ENCODE measurements at regions not wholly inside any gene's neighbourhood (a gene's known extent, or its start where the extent isn't known, plus 50 kb on each side); places are given as distances from the start of the nearest gene placed in this dataset.
"Not testable (repeated sequence)": the region's sequence is repeated elsewhere in the genome, so short reads cannot be mapped to it uniquely, and the experiment has no call there.

DNA sequence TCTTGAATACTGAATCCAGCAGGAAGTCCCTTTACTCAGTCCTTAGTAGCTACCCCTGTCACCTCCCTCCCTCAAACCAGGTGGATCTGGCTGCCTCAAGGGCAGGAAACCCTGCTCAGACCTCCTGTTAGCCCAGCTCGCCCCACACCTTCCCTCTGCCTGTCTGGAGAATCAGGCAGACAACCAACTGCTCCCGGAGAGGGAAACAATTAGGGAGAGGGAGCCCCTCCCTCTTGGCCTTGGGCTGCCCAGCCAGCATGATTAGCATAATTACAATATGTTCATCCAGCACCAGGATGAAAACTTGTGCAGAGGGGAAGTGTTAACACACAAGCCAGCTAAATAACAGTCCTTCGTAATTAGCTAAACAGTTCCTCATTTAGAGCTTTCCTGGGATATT is 185.5 kb downstream of the C1D start:
- no peak for DNase-seq

DNA sequence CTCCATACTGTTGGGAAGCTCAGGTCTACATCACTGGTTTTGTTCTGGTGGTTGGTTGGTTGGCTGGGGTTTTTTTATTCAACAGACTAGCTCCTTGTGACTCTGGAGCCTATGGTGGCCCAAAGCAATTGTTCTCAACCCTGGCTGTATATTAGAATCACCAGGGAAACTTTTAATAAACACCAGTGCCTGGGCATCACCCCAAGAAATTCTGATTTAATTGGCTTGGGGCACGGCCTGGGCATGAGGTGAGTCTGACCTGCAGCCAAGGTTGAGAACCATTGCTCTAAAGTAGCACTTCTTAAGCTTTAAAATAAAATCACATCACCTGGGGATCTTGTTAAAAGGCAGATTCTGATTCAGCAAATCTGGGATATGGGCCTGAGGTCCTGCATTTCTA is 184.1 kb downstream of the C1D start:
- DNase-seq = no peak

DNA sequence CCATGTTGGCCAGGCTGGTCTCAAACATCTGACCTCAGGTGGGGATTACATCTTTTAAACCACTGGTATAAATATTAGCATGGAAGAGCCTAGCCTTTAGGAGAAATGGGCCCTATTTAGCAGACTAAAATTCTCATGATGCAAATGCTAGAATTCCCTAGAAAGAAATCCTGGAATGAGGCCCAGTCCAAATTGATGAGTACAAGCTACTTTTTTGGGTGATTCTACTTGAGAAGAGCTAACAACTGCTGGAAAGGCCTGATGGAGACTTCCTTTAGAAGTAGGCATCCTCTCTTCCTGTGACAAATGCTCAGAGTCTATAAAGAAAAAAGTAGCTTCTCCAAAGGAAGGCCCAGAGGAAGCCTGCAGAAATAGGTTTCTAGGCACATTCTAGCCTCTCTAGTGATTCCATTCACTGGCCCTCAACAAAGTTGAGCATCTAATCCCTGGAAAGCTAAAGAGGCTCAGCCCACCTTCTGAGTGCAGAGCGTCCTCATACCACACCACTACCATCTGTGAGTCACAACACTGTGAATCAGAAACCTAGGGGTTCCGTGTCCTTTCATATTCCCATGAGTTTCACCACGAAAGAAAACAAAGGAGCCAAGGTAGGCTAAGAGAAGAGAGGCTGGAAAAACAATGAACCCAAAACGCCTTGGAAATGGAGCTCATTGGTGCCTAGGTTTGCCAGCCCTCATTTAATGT is 183.1 kb downstream of the C1D start:
- DNase-seq = peak; percentile 60

DNA sequence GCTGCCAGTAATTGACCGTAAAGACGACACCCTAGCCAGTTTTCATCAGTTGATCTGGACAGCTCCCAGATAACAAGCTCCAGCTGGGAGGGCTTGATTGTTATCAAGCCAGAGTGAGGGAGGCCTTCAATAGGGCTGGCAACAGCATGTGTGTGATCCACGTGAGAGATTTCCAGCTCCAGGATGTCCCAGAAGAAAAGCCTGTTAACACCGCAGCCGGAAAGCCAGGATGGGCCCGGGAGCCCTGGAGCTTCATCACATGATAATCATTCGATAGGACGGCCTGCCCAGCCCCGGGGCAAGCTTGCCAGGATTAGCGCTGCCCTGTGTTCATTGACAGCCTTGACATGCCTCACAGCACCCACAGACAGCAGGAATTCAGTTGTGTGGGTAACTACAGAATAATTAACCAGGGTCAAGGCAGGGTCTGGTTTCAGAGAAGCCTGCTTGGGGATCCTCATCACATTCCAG is 182.5 kb downstream of the C1D start:
- peak; percentile 19 for DNase-seq

DNA sequence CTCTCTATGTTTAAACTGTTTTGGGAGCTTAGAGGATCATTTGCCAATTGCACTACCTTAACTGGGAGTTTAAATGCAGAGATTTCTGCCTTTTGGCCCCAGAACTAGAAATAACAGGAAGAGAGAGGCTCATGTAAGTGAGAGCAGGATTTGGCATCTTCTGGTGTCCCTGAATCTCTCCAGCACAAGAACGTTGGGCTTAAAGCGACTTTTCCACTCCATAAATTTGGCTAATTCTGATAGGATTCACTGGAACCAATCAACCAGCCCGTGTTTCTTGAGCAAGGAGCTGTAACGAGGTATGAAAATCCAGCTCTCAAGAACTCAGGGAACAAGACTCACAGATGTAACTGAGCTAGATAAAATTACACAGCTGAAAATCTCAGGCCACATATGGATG is 181.0 kb downstream of the C1D start:
- DNase-seq = no peak

DNA sequence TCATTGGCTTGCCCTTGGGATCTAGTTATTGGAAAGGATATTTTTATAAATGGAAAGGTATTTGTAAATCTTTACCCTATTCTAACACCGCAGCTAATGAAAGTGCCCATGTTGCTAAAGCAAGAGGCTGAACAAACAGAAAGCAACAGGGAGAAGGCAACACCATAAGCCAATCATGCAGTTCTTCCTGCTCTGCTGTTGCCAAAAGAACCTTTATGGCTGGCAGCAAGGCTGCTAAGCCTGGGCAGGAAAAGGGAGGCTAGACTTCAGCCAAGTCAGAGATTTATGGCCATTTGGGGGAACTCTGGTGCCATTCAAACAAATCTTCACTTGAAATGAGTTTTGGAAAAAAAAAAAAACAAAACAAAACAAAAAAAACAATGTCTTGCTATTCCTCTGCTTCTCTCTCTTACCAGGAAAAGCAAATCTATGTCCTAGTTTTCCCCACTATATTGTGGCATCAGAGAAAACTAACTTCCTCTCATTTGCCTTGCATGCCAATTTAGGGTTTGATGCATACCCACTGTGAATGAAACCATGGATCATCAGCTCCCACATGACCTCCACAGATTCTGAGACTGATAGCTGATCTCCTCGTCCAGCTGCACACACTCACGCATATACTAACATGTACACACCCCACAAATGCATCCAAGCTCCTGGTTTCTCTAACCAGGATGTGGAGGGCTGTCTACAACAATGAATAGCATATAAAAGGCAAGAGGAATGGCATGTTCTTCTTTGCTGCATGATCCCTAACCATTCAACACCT is 179.3 kb downstream of the C1D start:
- no peak for DNase-seq

DNA sequence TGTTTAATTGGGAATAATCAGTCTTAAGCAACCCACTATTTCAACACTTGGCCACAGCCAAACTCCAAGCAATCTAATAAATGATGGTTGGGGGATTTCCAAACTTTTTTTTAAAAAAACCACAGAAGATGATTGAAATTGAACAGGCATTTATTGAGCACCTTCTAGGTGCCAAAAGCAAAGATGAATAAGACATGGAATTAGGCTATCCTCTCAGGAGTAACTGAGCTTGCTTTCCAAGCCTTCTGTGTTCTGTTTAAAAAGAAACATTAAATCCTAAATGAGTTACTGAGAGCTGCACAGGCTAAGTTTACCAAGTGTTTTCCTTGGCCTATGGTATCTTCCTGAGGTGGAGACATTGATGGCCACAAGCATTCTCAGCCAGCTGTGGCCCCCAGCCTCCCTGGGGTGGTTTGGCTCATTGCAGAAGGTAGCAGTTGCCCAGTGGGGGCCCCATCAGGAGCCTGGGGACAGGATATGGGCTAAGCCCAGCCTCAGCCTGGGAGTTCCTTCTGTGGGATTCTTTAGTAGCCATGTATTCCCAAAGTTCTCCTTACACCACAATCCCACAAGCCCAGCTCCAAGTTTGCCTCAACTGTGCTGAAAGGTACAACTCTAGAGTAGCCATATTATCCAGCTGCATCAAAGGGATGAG is 174.3 kb downstream of the C1D start:
- no peak for DNase-seq

DNA sequence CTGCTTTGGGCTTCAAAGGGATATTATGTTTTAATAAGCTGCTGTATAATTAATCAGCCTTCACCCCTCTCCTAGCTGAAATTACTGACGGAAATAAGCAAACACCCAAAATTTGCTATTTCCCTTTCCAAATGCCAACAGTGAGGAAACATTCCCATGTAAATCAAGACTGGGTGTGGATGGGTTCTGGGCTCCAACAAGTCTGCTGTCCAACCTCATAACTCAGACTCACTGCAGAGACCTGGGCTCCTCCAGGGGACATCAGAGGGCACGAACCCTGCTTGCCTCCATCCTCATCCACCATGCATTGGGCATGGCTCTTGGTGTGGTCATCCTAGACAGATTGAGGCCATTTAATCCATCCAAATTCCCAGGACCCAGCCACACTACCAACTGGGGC is 173.7 kb downstream of the C1D start:
- DNase-seq = no peak

DNA sequence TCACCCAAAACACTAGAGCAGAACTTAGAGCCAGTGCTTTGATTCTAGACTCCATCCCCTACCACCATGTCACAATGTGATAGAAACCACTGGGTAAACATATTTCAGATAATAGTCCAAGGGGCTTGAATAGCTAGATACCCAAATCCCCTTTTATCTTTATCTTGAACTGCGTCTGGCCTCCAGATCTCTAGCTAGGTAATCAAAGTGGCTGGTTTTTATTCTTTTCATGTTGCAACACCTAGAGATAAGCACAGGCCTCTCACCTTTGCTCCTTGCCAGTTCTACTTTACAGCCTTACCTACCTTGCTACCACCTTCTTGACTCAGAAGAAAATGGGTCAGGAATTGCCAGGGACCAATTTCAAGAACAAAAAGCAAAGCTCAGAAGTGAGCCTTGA is 171.2 kb downstream of the C1D start:
- no peak for DNase-seq

DNA sequence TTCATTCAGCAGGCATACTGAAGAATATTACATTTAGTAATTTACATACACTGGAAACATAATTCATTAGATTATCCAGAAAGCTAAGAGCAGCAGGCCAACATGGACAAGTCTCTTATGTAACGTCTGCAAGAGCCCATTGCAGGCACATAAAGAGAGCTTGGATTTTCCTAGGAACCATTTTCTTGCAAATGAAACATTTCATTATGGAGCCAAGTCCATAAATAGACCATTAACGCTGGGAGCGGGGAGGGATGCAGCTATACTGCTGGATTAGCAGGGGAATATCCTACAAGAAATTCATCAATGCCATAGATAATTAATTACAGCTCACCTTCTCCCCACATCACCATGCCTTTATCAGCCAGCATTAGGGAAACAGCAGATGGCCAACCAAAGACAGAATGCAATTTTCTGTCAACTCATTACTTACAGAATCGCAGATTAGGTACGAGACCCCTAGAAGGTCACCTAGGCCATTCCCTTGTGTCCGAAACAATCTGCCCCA is 170.4 kb downstream of the C1D start:
- no peak for DNase-seq

DNA sequence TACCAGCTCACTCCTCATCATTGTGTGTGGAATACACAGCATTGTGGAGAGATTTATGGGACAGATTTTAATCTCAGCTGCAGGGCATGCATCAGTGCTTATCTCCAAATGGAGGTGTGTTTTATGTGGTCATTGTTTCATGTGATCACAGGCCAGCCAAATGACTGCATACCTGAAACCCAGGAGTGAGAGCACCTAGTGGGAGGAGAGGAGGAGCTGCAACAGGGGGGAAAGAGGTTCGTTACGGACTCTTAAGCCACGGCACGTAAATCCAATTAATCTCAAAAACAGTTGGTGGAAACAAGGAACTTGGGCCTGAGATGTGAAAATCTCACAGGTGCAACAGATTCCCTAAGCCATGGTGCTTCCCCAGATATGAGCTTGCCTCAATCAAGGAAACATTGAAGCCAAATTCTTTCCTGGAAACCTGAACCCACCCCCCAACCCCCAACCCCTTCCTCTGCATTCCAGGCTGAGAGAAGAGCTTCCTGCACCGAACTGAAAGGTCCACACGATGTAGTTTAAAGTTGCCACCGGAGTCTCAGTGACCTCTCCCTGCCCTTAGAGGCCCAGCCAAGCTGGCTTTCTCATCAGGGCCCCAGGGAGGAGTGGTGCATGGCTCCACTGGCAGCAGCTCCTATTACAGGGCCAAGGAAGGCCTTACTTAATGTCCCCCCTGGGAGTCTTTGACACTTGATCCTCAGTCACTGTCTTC is 167.4 kb downstream of the C1D start:
- no peak for DNase-seq

DNA sequence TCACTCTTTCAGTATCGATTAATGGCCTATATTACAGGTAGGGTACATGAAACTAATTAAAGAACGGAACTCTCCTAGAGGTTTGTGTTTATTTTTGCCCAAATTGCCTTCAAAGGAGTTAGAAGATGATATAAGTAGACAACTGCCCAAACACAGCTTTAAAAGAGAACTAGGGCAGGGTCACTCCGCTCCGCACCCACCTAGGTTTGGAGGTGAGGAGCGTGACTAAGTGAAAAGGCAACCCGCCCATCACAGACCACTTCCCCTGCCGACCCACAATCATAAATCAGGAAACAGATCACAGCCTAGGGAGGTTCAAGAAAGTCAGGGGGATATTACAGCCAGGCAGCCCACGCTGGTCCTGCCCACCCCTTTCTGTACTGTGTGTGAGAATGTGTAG is 166.7 kb downstream of the C1D start:
- no peak for DNase-seq

DNA sequence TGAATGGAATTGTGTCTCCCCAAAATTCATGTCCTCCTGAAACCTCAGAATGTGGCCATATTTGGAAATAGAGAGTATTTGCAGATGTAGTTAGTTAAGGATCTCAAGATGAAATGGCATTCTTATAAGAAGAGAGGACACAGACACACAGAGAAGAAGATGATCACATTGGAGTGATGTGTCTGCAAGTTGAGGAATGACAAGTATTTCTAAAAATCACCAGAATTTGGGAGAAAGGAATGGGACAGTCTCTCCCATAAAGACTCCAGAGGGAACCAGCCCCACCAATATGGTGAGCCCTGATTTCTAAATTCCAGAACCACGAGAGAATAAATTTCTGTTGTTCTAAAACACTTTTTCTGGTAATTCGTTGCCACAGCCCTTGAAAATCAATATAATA is 166.3 kb downstream of the C1D start:
- DNase-seq = peak; percentile 19

DNA sequence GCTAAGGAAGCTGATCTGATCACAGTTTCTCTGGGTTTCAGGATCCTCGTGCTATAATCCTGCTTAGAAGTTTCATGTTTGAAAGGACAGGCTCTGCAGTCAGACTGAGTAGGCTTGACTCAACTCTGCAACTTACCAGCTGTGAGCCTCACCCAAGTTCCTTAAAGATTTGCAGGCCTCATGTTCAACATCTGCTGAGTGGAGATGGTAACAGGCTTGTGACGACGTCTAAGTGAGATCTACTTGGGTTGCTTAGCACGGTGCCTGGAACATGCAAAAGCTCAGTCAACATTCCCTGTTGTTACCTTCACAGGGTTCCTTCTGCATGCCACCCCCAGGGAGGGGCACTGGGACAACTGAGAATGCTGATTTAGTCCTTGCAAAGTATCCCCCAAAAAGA is 164.2 kb downstream of the C1D start:
- DNase-seq = no peak

DNA sequence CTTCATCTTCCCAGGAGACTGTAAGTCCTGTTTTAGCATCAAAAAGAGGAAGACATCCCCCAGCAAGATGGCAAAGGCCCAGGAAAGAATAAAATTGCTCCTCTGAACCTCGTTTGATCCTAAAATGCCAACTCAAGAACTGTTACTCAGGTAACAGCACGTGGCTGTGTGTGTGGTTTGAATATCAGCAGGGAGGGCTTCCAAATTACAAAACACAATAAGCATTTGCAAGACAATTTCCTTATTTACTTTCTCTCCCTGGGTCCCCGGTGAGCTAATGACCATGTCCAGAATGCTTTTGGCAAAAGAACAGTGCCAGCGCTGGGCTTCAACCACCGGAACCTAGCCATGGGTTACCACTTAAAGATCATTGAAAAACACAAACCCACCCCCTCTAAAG is 163.6 kb downstream of the C1D start:
- DNase-seq = no peak

DNA sequence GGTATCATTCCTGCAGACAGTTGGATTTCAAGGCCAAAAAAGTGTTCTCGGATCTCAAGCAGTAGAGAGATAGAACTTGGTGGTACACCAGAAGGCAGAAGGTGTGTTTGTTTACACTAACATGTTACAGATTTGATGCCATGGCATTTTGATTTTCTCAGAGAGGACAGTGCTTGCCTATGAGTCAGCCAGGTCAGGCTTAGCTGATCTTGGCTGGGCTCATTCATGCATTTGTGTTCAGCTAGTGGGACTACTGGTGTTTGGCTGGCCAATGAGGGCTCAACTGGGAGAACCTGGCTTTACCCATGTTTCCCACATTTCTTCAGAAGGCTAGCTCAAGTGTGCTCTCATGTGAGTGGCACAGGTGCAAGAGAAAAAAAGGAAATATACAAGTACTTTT is 162.0 kb downstream of the C1D start:
- no peak for DNase-seq

DNA sequence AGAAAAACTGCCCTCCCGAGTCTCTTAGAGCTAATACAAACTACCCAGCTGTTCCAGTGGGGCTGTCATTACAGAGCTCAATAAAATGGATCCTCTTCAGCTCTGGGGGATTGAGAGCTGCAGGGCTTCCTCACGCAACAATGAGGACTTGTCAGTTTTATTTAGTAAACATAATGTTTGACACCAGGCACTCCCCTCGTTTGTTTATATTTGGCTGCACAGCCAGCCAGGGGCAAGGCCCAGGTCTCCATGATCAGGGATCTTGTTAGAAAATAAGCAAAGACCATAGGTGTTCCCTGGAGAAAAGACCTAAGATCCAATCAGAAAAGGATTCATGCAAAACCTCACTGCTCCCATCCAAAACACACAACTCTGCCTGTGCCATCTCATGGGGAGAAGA is 158.2 kb downstream of the C1D start:
- DNase-seq = no peak

DNA sequence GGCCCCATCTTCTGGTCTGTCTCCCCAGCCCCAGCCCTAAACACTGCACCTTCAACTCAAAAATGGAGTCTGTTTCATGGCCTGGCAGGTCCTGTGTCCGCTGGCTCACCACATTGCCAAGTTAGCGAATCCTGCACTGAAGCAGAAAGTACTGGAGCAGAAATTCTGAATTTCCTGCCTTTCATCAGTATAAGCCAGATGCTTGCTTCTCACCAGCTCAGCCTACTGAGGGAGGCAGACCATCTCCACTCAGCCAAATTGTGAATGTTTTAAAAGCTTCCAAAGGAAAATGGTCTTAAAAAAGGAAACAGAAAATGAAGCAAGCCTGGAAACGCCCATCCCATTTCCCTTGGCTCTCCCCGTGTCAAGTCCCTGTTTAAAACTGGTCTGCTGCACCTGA is 157.8 kb downstream of the C1D start:
- no peak for DNase-seq

DNA sequence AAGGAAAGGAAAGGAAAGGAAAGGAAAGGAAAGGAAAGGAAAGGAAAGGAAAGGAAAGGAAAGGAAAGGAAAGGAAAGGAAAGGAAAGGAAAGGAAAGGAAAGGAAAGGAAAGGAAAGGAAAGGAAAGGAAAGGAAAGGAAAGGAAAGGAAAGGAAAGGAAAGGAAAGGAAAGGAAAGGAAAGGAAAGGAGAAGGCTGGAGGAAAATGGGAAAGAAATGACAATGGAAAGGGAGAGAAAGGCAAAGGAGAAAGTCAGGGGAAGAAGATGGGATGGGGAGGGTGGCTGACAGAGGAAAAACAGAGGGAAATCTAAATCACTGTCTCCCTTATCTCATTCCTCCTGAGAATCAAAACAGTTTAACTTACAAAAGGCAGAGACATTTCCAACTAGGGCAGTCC is 156.3 kb downstream of the C1D start:
- not testable (repeated sequence) for DNase-seq

DNA sequence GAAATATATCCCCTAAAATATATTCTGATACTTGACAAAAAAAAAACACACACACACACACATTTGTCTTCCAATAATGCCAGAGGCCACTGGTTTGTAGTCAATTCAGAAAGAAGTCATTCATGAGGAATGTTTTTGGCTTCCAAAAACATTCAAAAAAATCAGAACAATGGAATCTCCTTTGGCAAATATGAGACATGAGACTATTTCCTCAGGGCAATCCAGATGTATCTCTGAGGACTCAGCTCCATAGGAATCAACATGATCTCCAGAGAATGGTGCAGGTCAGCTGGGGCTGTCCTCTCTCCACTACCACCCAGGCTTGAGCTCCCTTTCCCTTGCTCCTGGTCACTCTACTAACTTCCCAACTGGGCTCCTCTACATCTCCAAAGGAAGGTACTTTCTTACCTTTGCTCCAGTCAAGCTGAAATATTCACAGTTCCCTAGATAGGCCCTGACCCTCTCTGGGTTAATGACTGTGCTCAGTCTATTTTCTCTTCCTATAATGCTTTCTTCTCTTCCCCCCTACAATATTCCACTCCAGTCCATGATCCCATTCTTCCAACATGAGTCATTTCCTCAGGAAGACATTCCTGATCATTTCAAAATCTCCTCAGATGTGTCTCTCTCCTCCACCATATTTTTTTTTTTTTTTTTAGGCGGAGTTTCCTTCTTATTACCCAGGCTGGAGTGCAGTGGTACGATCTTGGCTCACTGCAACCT is 145.3 kb downstream of the C1D start:
- peak; percentile 99 for DNase-seq

DNA sequence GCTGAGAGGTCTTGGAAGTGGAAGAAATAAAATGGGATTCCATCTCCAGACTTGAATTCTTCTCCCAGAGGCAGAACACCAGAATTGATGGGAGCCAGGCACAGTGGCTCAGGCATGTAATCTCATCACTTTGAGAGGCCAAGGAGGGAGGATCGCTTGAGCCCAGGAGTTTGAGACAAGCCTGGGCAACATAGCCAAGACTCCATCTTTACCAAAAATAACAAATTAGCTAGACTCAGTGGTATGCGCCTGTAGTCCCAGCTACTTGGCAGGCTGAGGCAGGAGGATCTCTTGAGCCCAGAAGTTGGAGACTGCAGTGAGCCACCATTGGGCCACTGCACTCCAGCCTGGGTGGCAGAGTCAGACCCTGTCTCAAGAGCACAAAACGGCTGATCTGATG is 144.3 kb downstream of the C1D start:
- DNase-seq = peak; percentile 41

DNA sequence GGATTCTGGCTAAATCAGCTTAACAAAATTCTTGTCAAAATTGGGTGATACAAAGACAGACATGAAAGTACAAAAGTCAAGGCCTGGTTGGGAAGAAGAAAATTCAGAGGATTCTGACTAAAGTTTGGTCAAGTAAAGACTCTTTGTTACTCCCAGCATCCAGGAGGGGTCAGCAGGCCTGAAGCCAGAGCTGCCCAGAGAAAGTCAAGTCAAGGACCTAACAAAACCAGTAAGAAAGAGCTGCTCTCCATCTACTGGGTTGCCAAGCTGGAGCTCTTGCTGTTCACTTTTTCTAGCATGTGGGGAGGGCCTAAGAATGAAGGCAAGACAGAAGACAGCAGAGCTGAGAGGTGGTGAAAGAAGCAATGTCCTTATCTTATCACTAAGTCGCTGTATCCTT is 143.3 kb downstream of the C1D start:
- DNase-seq = no peak
